ENCODE measurements at regions not wholly inside any gene's neighbourhood (a gene's known extent, or its start where the extent isn't known, plus 50 kb on each side); places are given as distances from the start of the nearest gene placed in this dataset.

DNA sequence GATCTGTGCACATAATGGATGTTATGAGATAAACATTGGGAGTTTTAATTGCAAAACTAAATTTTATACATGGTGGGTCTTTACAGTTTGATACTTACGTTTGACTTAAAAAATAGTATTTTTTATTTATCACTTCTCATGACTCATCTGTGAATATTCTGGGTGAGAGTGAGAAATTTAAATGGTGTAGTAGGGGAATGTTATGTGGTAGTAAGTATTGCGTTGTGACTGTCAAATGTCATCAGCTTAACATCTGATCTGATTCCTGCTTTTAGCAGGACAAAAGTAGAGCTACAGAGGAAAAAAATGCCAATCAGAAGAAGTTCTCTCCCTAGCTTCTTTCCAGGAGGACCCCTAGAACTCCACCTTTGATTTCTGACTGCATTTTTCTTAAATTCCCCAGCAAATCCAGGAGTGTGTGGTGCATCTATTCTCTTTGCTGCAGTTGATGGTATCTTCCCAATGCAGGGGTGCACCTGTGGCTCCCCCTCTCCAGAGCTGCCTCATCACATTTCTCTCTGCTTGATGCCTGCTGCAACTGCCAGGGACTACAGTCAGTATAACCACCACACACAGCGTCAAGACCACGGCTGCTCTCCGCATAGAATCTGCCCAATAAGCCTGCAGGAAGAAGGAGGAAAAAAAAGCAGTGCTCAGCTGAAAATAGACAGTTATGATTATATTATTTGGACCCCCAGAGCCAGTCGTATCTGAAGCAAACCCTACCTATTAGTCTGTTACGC, 151.3 kb upstream of the THUMPD2 start:
- FAIRE-seq (no peak), DNase-seq (no peak)
- TF ChIP-seq, protein P1, sequence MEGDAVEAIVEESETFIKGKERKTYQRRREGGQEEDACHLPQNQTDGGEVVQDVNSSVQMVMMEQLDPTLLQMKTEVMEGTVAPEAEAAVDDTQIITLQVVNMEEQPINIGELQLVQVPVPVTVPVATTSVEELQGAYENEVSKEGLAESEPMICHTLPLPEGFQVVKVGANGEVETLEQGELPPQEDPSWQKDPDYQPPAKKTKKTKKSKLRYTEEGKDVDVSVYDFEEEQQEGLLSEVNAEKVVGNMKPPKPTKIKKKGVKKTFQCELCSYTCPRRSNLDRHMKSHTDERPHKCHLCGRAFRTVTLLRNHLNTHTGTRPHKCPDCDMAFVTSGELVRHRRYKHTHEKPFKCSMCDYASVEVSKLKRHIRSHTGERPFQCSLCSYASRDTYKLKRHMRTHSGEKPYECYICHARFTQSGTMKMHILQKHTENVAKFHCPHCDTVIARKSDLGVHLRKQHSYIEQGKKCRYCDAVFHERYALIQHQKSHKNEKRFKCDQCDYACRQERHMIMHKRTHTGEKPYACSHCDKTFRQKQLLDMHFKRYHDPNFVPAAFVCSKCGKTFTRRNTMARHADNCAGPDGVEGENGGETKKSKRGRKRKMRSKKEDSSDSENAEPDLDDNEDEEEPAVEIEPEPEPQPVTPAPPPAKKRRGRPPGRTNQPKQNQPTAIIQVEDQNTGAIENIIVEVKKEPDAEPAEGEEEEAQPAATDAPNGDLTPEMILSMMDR (IDR thresholded peaks at IDR 0.05; ENCODE audit: borderline replicate concordance, extremely low read depth, insufficient read depth): no peak
- Histone ChIP-seq H3K36me3 (ENCODE audit: control insufficient read depth in 2 of 3, insufficient read depth in 3 of 3, low read length in 3 of 3) (no peaks in the 10 kb centered on the region), H3K27ac (ENCODE audit: low read depth in 2 of 2, low read length in 2 of 2) (no peak overlapping the region), H3K27me3 (ENCODE audit: control insufficient read depth, insufficient read depth, low read length) (no peaks in the 10 kb centered on the region), H3K4me1 (ENCODE audit: control insufficient read depth in 2 of 3, insufficient read depth in 2 of 3, low read depth in 1 of 3, low read length in 3 of 3) (no peaks in the 10 kb centered on the region), H3K9me3 (ENCODE audit: control insufficient read depth in 2 of 3, insufficient read depth in 1 of 3, low read length in 3 of 3) (no peaks in the 10 kb centered on the region), H3K9ac (ENCODE audit: low read length in 3 of 3) (no peak overlapping the region), H3K4me3 (ENCODE audit: low read length in 3 of 3) (no peak overlapping the region)
- intact Hi-C loops (cut with DNase I): no loop called here

DNA sequence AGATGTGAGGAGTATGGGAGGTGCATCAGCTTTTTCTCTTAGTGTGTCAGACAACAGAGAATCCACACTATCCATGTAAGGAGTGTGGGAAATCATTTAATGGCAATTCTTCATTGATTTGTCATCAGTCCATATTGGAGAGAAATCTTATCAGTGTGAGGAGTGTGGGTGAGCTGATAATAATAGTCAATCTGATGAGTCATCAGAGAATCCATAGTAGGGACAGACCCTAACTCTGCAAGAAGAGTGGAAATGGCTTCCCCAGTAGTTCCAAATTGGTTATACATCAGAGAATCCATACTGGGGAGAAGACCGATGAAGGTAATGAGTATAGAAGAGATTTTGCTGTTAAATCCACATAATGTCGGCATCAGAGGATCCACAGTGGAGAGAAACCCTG, 150.5 kb upstream of the THUMPD2 start:
- H3K27ac ChIP-seq (ENCODE audit: low read depth in 2 of 2, low read length in 2 of 2): no peak overlapping the region
- intact Hi-C loops (cut with DNase I): no loop called here
- H3K36me3 ChIP-seq (ENCODE audit: control insufficient read depth in 2 of 3, insufficient read depth in 3 of 3, low read length in 3 of 3): no peaks in the 10 kb centered on the region
- H3K27me3 ChIP-seq (ENCODE audit: control insufficient read depth, insufficient read depth, low read length): no peaks in the 10 kb centered on the region
- no peak overlapping the region for H3K9ac ChIP-seq (ENCODE audit: low read length in 3 of 3)
- no peaks in the 10 kb centered on the region for H3K4me1 ChIP-seq (ENCODE audit: control insufficient read depth in 2 of 3, insufficient read depth in 2 of 3, low read depth in 1 of 3, low read length in 3 of 3)
- H3K9me3 ChIP-seq (ENCODE audit: control insufficient read depth in 2 of 3, insufficient read depth in 1 of 3, low read length in 3 of 3): no peaks in the 10 kb centered on the region
- H3K4me3 ChIP-seq (ENCODE audit: low read length in 3 of 3): no peak overlapping the region
- DNase-seq: no peak
- TF ChIP-seq, protein P1 (IDR thresholded peaks at IDR 0.05; ENCODE audit: borderline replicate concordance, extremely low read depth, insufficient read depth): no peak
- FAIRE-seq: no peak

DNA sequence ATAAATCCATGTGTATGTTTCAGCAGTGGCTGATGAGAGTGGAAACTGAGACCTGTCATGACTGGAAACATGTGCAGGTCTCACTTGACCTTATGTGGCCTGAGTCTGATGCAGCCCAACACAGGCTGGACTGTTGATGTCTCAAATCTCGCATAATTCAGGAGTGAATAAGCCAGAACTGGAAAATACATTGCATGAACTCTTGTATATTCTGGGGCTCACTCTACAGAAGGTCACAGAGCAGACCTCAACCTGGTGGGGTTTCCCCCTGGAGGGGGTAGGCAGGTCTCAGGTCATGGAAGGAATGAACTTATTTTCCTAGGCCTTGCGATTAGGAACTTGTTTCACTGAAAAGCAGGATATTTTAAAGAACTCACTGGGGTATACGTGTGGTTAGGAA, 146.3 kb upstream of the THUMPD2 start:
- no peak for FAIRE-seq
- intact Hi-C loops (cut with DNase I): no loop called here
- H3K36me3 ChIP-seq (ENCODE audit: control insufficient read depth in 2 of 3, insufficient read depth in 3 of 3, low read length in 3 of 3): no peaks in the 10 kb centered on the region
- H3K4me1 ChIP-seq (ENCODE audit: control insufficient read depth in 2 of 3, insufficient read depth in 2 of 3, low read depth in 1 of 3, low read length in 3 of 3): no peaks in the 10 kb centered on the region
- DNase-seq: no peak
- no peak overlapping the region for H3K27ac ChIP-seq (ENCODE audit: low read depth in 2 of 2, low read length in 2 of 2)
- H3K9me3 ChIP-seq (ENCODE audit: control insufficient read depth in 2 of 3, insufficient read depth in 1 of 3, low read length in 3 of 3): no peaks in the 10 kb centered on the region
- no peak overlapping the region for H3K4me3 ChIP-seq (ENCODE audit: low read length in 3 of 3)
- TF ChIP-seq, protein P1 (IDR thresholded peaks at IDR 0.05; ENCODE audit: borderline replicate concordance, extremely low read depth, insufficient read depth): no peak
- no peaks in the 10 kb centered on the region for H3K27me3 ChIP-seq (ENCODE audit: control insufficient read depth, insufficient read depth, low read length)
- no peak overlapping the region for H3K9ac ChIP-seq (ENCODE audit: low read length in 3 of 3)

DNA sequence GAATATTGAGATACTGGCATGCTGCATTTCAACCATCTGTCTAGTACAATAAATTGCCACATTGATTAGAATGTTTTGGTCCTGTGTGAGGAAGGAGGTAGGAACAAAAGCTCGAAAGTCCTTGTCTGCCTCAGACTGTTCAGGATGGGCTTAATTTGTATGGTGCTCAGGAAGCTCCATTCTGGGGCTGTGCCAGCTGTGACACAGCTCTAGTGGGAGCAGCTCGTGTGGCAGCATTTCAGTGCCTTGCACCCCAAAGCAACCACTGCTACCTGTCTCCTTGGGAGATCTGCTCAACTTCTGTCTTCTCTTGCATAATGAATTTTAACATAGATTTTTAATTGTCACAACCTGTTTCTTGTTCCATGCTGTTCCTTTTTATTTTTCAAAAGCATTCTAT, 144.4 kb upstream of the THUMPD2 start:
- H3K27me3 ChIP-seq (ENCODE audit: control insufficient read depth, insufficient read depth, low read length): no peaks in the 10 kb centered on the region
- H3K9me3 ChIP-seq (ENCODE audit: control insufficient read depth in 2 of 3, insufficient read depth in 1 of 3, low read length in 3 of 3): no peaks in the 10 kb centered on the region
- intact Hi-C loops (cut with DNase I): no loop called here
- DNase-seq (no peak), FAIRE-seq (no peak)
- TF ChIP-seq, protein P1 (IDR thresholded peaks at IDR 0.05; ENCODE audit: borderline replicate concordance, extremely low read depth, insufficient read depth): no peak
- no peak overlapping the region for H3K27ac ChIP-seq (ENCODE audit: low read depth in 2 of 2, low read length in 2 of 2)
- H3K4me1 ChIP-seq (ENCODE audit: control insufficient read depth in 2 of 3, insufficient read depth in 2 of 3, low read depth in 1 of 3, low read length in 3 of 3): no peaks in the 10 kb centered on the region
- H3K36me3 ChIP-seq (ENCODE audit: control insufficient read depth in 2 of 3, insufficient read depth in 3 of 3, low read length in 3 of 3): no peaks in the 10 kb centered on the region
- H3K9ac ChIP-seq (ENCODE audit: low read length in 3 of 3): no peak overlapping the region
- H3K4me3 ChIP-seq (ENCODE audit: low read length in 3 of 3): no peak overlapping the region
